ENCODE measurements at regions not wholly inside any gene's neighbourhood (a gene's known extent, or its start where the extent isn't known, plus 50 kb on each side); places are given as distances from the start of the nearest gene placed in this dataset.

DNA sequence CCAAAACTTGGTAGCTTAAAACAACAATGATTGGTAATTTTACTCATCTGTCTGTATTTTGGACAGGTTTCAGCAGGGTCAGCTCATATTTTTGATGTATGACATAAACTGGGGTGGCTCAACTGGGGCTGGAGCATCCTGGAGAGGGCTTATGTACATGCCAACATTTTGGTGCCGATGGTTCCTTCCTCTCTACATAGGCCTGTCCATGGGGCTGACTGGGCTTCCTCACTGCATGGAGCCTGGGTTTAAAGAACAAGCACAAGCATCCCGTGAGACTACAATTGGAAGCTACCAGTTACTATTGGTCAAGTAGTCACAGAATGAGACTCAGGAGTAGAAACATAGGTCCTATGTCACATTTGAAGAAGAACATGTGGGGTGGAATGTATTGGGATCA is 95.0 kb downstream of the DDX1 start:
- Histone ChIP-seq H3K4me3 (ENCODE audit: low read length) (no peak overlapping the region), H4K20me1 (ENCODE audit: insufficient read depth, low read length) (no peaks in the 10 kb centered on the region), H3K9me3 (ENCODE audit: insufficient read depth, low read length) (no peaks in the 10 kb centered on the region), H3K9ac (ENCODE audit: low read length) (no peak overlapping the region), H3K27me3 (ENCODE audit: low read depth, low read length) (peaks cover 30% of the 10 kb centered on the region), H2AFZ (ENCODE audit: low read depth, low read length) (no peak overlapping the region), H3K4me1 (ENCODE audit: low read length) (no peaks in the 10 kb centered on the region), H3K27ac (ENCODE audit: low read length) (no peak overlapping the region), H3K79me2 (ENCODE audit: low read length) (no peaks in the 10 kb centered on the region), H3K4me2 (ENCODE audit: low read length) (no peak overlapping the region), H3K36me3 (replicated peaks; ENCODE audit: low read depth, low read length) (no peaks in the 10 kb centered on the region)
- TF ChIP-seq EZH2phosphoT487 (IDR thresholded peaks at IDR 0.05; ENCODE audit: low read depth): no peak
- TF ChIP-seq, protein P1, sequence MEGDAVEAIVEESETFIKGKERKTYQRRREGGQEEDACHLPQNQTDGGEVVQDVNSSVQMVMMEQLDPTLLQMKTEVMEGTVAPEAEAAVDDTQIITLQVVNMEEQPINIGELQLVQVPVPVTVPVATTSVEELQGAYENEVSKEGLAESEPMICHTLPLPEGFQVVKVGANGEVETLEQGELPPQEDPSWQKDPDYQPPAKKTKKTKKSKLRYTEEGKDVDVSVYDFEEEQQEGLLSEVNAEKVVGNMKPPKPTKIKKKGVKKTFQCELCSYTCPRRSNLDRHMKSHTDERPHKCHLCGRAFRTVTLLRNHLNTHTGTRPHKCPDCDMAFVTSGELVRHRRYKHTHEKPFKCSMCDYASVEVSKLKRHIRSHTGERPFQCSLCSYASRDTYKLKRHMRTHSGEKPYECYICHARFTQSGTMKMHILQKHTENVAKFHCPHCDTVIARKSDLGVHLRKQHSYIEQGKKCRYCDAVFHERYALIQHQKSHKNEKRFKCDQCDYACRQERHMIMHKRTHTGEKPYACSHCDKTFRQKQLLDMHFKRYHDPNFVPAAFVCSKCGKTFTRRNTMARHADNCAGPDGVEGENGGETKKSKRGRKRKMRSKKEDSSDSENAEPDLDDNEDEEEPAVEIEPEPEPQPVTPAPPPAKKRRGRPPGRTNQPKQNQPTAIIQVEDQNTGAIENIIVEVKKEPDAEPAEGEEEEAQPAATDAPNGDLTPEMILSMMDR (IDR thresholded peaks at IDR 0.05; ENCODE audit: low read depth, low read length): no peak

DNA sequence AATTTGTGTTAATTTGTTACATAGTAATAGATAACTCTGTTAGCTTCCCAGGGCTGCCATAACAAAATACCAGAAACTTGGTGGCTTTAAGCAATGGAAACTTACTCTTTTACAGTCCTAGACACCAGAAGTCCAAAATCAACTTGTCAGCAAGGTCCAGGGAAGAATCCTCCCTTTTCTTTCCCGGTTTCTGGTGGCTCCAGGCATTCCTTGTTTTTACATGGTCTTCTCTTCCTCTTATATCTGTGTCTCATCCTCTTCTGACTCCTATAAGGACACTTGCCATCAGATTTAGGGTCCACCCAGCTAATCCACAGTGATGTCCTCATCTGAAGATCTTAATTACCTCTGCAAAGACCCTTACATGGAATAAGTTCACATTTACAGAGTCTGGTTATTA is 95.6 kb downstream of the DDX1 start:
- Histone ChIP-seq H3K27ac (ENCODE audit: low read length) (no peak overlapping the region), H3K36me3 (replicated peaks; ENCODE audit: low read depth, low read length) (no peaks in the 10 kb centered on the region), H3K4me2 (ENCODE audit: low read length) (no peak overlapping the region), H4K20me1 (ENCODE audit: insufficient read depth, low read length) (no peaks in the 10 kb centered on the region), H3K79me2 (ENCODE audit: low read length) (no peaks in the 10 kb centered on the region), H3K4me1 (ENCODE audit: low read length) (no peaks in the 10 kb centered on the region), H3K27me3 (ENCODE audit: low read depth, low read length) (peaks cover 30% of the 10 kb centered on the region), H2AFZ (ENCODE audit: low read depth, low read length) (no peak overlapping the region), H3K4me3 (ENCODE audit: low read length) (no peak overlapping the region), H3K9ac (ENCODE audit: low read length) (no peak overlapping the region), H3K9me3 (ENCODE audit: insufficient read depth, low read length) (no peaks in the 10 kb centered on the region)
- TF ChIP-seq, protein P1 (IDR thresholded peaks at IDR 0.05; ENCODE audit: low read depth, low read length): no peak
- TF ChIP-seq EZH2phosphoT487 (IDR thresholded peaks at IDR 0.05; ENCODE audit: low read depth): no peak

DNA sequence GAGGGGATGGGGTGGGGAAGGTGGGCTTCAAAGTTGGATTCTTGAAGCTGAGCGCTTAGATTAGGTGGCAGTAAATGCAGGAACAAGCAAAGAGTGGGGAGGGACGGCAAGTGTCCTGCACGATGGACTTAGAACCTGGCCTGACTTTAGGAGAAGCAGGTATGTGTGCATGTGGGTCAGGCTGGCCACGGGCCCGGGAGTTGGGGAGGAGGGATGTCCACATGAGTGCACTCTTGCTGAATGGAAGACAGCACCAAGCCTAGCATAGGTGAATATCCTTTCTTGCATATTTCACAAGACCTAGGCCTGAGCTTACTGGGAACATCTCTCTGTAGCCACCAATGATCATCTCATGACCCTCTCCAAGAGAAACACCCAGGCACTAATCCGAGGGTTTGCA is 96.1 kb downstream of the DDX1 start:
- H3K4me1 ChIP-seq (ENCODE audit: low read length): no peaks in the 10 kb centered on the region
- H3K36me3 ChIP-seq (replicated peaks; ENCODE audit: low read depth, low read length): no peaks in the 10 kb centered on the region
- H3K9me3 ChIP-seq (ENCODE audit: insufficient read depth, low read length): no peaks in the 10 kb centered on the region
- H3K27me3 ChIP-seq (ENCODE audit: low read depth, low read length): peaks cover 30% of the 10 kb centered on the region
- H4K20me1 ChIP-seq (ENCODE audit: insufficient read depth, low read length): no peaks in the 10 kb centered on the region
- no peak overlapping the region for H3K4me3 ChIP-seq (ENCODE audit: low read length)
- H2AFZ ChIP-seq (ENCODE audit: low read depth, low read length): no peak overlapping the region
- no peak for TF ChIP-seq EZH2phosphoT487 (IDR thresholded peaks at IDR 0.05; ENCODE audit: low read depth)
- TF ChIP-seq, protein P1 (IDR thresholded peaks at IDR 0.05; ENCODE audit: low read depth, low read length): no peak
- no peak overlapping the region for H3K4me2 ChIP-seq (ENCODE audit: low read length)
- no peaks in the 10 kb centered on the region for H3K79me2 ChIP-seq (ENCODE audit: low read length)
- H3K9ac ChIP-seq (ENCODE audit: low read length): no peak overlapping the region
- H3K27ac ChIP-seq (ENCODE audit: low read length): no peak overlapping the region

DNA sequence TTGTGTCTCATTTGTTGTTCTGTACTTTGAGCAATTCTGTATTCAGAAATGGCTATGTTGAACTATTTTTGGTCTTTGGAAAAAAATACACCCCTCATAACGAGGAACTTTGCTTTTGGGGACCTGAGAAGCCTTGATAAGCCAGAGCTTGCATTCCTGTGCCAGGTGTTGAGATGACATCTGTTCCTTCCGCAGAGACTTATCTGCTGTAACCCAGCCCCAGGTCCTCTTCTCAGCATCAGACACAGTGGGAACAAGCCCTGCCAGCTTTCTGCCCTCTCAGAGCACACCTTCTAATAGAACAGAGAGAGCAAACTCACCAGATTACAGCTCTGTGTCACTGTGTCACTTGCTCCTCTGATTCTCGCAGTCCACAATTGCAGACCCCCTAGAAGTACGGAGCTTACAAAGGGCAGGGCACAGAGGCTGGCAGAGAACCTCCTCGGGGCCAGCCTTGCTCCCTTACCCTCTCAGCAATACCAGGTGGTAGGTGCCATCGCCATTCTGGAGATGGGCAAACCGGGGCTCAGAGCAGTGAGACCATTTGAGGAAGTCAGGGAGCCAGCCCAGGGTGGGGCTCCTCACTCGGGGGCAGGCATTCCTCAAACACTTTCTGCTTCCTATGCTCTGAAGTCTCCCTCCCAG is 97.4 kb downstream of the DDX1 start:
- Histone ChIP-seq H3K9me3 (ENCODE audit: insufficient read depth, low read length) (no peaks in the 10 kb centered on the region), H4K20me1 (ENCODE audit: insufficient read depth, low read length) (no peaks in the 10 kb centered on the region), H3K79me2 (ENCODE audit: low read length) (no peaks in the 10 kb centered on the region), H3K27me3 (ENCODE audit: low read depth, low read length) (peaks cover 30% of the 10 kb centered on the region), H3K4me2 (ENCODE audit: low read length) (no peak overlapping the region), H2AFZ (ENCODE audit: low read depth, low read length) (no peak overlapping the region), H3K4me3 (ENCODE audit: low read length) (no peak overlapping the region), H3K9ac (ENCODE audit: low read length) (no peak overlapping the region), H3K27ac (ENCODE audit: low read length) (no peak overlapping the region), H3K4me1 (ENCODE audit: low read length) (no peaks in the 10 kb centered on the region), H3K36me3 (replicated peaks; ENCODE audit: low read depth, low read length) (no peaks in the 10 kb centered on the region)
- TF ChIP-seq, protein P1 (IDR thresholded peaks at IDR 0.05; ENCODE audit: low read depth, low read length): no peak
- no peak for TF ChIP-seq EZH2phosphoT487 (IDR thresholded peaks at IDR 0.05; ENCODE audit: low read depth)

Data from OCI-LY3 (cell line).